ENCODE measurements at regions not wholly inside any gene's neighbourhood (a gene's known extent, or its start where the extent isn't known, plus 50 kb on each side); places are given as distances from the start of the nearest gene placed in this dataset.
A peak's percentile ranks its signal among the peaks of the same experiment; 100 is the strongest.

DNA sequence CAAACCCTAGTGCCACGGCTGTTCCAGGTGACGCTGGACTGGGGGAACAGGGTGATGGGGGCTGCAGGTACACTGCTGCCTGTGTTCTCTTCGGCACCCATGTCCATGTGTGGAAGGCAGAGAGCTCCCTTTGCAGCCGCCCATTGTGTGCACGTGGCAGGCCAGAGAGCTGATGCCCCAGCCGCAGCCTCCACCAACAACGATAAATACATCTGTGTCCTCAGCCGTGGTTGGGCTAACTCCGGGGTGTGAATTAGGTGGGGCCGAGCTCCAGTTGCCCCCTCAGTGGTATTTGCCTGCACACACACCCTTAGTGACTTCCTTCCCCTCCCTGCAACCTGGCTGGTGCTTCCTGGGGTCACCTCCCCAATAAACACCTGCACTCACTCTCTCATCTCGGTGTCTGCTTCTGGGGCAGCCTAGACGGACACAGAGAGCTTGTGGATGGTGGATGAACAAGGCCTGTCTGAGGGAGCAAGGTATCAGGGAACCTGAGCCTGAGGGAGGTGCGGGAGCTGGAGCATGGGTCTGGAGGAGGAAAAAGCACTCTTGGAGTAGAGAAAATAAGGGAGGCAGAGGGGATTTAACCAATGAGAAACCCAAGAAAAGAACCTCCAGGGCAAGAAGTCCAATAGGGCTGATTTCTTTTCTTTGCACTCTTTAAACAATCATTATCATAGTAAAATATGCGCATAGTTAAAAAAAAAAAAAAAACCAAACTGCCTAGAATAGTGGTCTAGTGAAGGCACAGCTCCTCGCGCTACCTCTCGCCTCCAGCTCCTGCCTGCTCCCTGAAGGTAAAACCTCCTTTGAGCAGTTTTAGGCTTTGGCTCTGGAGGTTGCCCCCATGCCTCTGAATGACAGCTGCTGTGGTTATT lies 112.6 kb downstream of the ZNF664 start:
- no peak overlapping the region for H2AFZ ChIP-seq (ENCODE audit: low read depth, low read length)
- no peaks in the 10 kb centered on the region for H3F3A ChIP-seq (ENCODE audit: insufficient read depth, low read length, poor library complexity, severe bottlenecking)
- no peak overlapping the region for H3K4me2 ChIP-seq (ENCODE audit: low read length)
- no peaks in the 10 kb centered on the region for H3K36me3 ChIP-seq (ENCODE audit: insufficient read depth, low read length)
- TF ChIP-seq SMC3 (conservative IDR thresholded peaks at IDR 0.05; ENCODE audit: poor library complexity) (no peak), EP300 (conservative IDR thresholded peaks at IDR 0.05; ENCODE audit: poor library complexity, severe bottlenecking) (no peak), POLR2AphosphoS5 (IDR thresholded peaks at IDR 0.05) (no peak), EZH2 (IDR thresholded peaks at IDR 0.05; ENCODE audit: borderline replicate concordance, insufficient read depth, low read length, poor library complexity, severe bottlenecking) (no peak), RAD21 (conservative IDR thresholded peaks at IDR 0.05) (no peak), TAF1 (IDR thresholded peaks at IDR 0.05; ENCODE audit: low read depth) (no peak), MXI1 (conservative IDR thresholded peaks at IDR 0.05; ENCODE audit: poor library complexity, severe bottlenecking) (no peak)
- TF ChIP-seq, protein P1, sequence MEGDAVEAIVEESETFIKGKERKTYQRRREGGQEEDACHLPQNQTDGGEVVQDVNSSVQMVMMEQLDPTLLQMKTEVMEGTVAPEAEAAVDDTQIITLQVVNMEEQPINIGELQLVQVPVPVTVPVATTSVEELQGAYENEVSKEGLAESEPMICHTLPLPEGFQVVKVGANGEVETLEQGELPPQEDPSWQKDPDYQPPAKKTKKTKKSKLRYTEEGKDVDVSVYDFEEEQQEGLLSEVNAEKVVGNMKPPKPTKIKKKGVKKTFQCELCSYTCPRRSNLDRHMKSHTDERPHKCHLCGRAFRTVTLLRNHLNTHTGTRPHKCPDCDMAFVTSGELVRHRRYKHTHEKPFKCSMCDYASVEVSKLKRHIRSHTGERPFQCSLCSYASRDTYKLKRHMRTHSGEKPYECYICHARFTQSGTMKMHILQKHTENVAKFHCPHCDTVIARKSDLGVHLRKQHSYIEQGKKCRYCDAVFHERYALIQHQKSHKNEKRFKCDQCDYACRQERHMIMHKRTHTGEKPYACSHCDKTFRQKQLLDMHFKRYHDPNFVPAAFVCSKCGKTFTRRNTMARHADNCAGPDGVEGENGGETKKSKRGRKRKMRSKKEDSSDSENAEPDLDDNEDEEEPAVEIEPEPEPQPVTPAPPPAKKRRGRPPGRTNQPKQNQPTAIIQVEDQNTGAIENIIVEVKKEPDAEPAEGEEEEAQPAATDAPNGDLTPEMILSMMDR (IDR thresholded peaks at IDR 0.05; ENCODE audit: poor library complexity, severe bottlenecking), result no peak
- TF ChIP-seq, protein P2, sequence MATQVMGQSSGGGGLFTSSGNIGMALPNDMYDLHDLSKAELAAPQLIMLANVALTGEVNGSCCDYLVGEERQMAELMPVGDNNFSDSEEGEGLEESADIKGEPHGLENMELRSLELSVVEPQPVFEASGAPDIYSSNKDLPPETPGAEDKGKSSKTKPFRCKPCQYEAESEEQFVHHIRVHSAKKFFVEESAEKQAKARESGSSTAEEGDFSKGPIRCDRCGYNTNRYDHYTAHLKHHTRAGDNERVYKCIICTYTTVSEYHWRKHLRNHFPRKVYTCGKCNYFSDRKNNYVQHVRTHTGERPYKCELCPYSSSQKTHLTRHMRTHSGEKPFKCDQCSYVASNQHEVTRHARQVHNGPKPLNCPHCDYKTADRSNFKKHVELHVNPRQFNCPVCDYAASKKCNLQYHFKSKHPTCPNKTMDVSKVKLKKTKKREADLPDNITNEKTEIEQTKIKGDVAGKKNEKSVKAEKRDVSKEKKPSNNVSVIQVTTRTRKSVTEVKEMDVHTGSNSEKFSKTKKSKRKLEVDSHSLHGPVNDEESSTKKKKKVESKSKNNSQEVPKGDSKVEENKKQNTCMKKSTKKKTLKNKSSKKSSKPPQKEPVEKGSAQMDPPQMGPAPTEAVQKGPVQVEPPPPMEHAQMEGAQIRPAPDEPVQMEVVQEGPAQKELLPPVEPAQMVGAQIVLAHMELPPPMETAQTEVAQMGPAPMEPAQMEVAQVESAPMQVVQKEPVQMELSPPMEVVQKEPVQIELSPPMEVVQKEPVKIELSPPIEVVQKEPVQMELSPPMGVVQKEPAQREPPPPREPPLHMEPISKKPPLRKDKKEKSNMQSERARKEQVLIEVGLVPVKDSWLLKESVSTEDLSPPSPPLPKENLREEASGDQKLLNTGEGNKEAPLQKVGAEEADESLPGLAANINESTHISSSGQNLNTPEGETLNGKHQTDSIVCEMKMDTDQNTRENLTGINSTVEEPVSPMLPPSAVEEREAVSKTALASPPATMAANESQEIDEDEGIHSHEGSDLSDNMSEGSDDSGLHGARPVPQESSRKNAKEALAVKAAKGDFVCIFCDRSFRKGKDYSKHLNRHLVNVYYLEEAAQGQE (IDR thresholded peaks at IDR 0.05; ENCODE audit: borderline replicate concordance), result no peak
- no peaks in the 10 kb centered on the region for H3K27me3 ChIP-seq (ENCODE audit: insufficient read depth, low read depth, low read length)
- no peaks in the 10 kb centered on the region for H3K79me2 ChIP-seq (replicated peaks; ENCODE audit: insufficient read depth, low read length)
- H3K27ac ChIP-seq (ENCODE audit: low read length), result peak overlapping the region; percentile 41
- no peaks in the 10 kb centered on the region for H3K9me3 ChIP-seq (ENCODE audit: low read length)
- no peaks in the 10 kb centered on the region for H3K9me2 ChIP-seq (ENCODE audit: insufficient read depth, low read length)
- H4K20me1 ChIP-seq (ENCODE audit: insufficient read depth), result no peaks in the 10 kb centered on the region
- H3K9ac ChIP-seq (ENCODE audit: low read length), result no peak overlapping the region
- H3K4me3 ChIP-seq (ENCODE audit: low read length), result no peak overlapping the region

DNA sequence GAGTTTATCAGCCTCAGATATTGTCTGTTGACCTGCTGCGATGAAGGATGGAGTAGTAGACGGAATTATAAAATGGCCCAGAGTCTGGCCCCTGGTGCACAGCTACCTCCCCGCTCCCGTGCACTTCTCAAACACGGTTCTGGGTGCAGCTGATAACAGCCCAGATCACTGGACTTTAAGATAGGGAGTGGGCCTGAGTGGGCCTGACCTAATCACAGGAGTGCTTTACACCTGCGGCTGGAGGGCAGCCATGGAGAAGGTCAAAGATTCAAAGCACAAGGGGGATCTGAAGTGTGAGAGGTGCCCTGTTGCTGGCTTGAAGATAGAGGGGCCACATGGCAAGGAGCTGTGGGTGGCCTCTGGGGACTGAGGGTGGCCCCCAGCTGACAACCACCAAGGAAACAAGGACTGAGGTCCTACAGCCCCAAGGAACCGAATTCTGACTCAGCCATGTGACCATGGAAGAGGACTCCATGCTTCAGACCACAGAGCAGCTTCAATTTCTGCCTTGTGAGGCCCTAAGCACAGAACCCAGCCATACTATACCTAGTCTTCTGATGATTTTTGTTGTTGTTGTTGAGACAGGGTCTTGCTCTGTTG lies 113.4 kb downstream of the ZNF664 start:
- no peaks in the 10 kb centered on the region for H3K9me2 ChIP-seq (ENCODE audit: insufficient read depth, low read length)
- H4K20me1 ChIP-seq (ENCODE audit: insufficient read depth), result no peaks in the 10 kb centered on the region
- H3K9me3 ChIP-seq (ENCODE audit: low read length), result no peaks in the 10 kb centered on the region
- no peak overlapping the region for H3K9ac ChIP-seq (ENCODE audit: low read length)
- peak overlapping the region; percentile 6 for H3K27ac ChIP-seq (ENCODE audit: low read length)
- TF ChIP-seq RAD21 (conservative IDR thresholded peaks at IDR 0.05) (no peak), POLR2AphosphoS5 (IDR thresholded peaks at IDR 0.05) (no peak), EZH2 (IDR thresholded peaks at IDR 0.05; ENCODE audit: borderline replicate concordance, insufficient read depth, low read length, poor library complexity, severe bottlenecking) (no peak), MXI1 (conservative IDR thresholded peaks at IDR 0.05; ENCODE audit: poor library complexity, severe bottlenecking) (no peak), SMC3 (conservative IDR thresholded peaks at IDR 0.05; ENCODE audit: poor library complexity) (no peak), EP300 (conservative IDR thresholded peaks at IDR 0.05; ENCODE audit: poor library complexity, severe bottlenecking) (no peak), TAF1 (IDR thresholded peaks at IDR 0.05; ENCODE audit: low read depth) (no peak)
- TF ChIP-seq, protein P1 (IDR thresholded peaks at IDR 0.05; ENCODE audit: poor library complexity, severe bottlenecking), result no peak
- H3K4me3 ChIP-seq (ENCODE audit: low read length), result no peak overlapping the region
- no peaks in the 10 kb centered on the region for H3K79me2 ChIP-seq (replicated peaks; ENCODE audit: insufficient read depth, low read length)
- no peaks in the 10 kb centered on the region for H3F3A ChIP-seq (ENCODE audit: insufficient read depth, low read length, poor library complexity, severe bottlenecking)
- H3K4me2 ChIP-seq (ENCODE audit: low read length), result no peak overlapping the region
- H3K27me3 ChIP-seq (ENCODE audit: insufficient read depth, low read depth, low read length), result no peaks in the 10 kb centered on the region
- H2AFZ ChIP-seq (ENCODE audit: low read depth, low read length), result no peak overlapping the region
- H3K36me3 ChIP-seq (ENCODE audit: insufficient read depth, low read length), result no peaks in the 10 kb centered on the region

All from neural cell (in vitro differentiated cells).